Daoy (cell line): ENCODE measurements at regions not wholly inside any gene's neighbourhood (a gene's known extent, or its start where the extent isn't known, plus 50 kb on each side); places are given as distances from the start of the nearest gene placed in this dataset.
A peak's percentile ranks its signal among the peaks of the same experiment; 100 is the strongest.
"Not testable (repeated sequence)": the region's sequence is repeated elsewhere in the genome, so short reads cannot be mapped to it uniquely, and the experiment has no call there.

Experiments
- DNase-seq: peaks from one replicate; pipeline ENCODE4 v3.0.0-alpha.2; 2015; ENCODE audit warnings: low read depth

- no peak for DNase-seq
Measured at GRCh38 chrX:40853004-40853815, 117.9 kb upstream of the MED14 start.

- DNase-seq, result no peak
Measured at GRCh38 chrX:40853816-40854123, 118.4 kb upstream of the MED14 start.

- no peak for DNase-seq
Measured at GRCh38 chrX:40854242-40854641, 118.9 kb upstream of the MED14 start.

- no peak for DNase-seq
Measured at GRCh38 chrX:40855411-40855810, 120.1 kb upstream of the MED14 start.

GRCh38 chrX:40855932-40856515 is 120.7 kb upstream of the MED14 start:
- DNase-seq, result no peak

- DNase-seq, result not testable (repeated sequence)
Measured at GRCh38 chrX:40861952-40862554, 126.7 kb upstream of the MED14 start.

GRCh38 chrX:40863260-40863659 is 127.9 kb upstream of the MED14 start:
- not testable (repeated sequence) for DNase-seq

- DNase-seq, result no peak
Measured at GRCh38 chrX:40863671-40864070, 128.3 kb upstream of the MED14 start.

GRCh38 chrX:40864972-40865371 is 129.6 kb upstream of the MED14 start:
- DNase-seq, result no peak

GRCh38 chrX:40866893-40867292 is 131.6 kb upstream of the MED14 start:
- no peak for DNase-seq

- peak; percentile 62 for DNase-seq
Measured at GRCh38 chrX:40867352-40867751, 132.0 kb upstream of the MED14 start.

- DNase-seq, result no peak
Measured at GRCh38 chrX:40868868-40869267, 133.5 kb upstream of the MED14 start.

- not testable (repeated sequence) for DNase-seq
Measured at GRCh38 chrX:40870982-40871381, 135.6 kb upstream of the MED14 start.

- peak; percentile 10 for DNase-seq
Measured at GRCh38 chrX:40871385-40872082, 136.2 kb upstream of the MED14 start.

GRCh38 chrX:40872351-40872750 is 137.0 kb upstream of the MED14 start:
- DNase-seq, result no peak

- DNase-seq, result no peak
Measured at GRCh38 chrX:40875476-40875875, 140.1 kb upstream of the MED14 start.

GRCh38 chrX:40877887-40878286 is 142.5 kb upstream of the MED14 start:
- no peak for DNase-seq

- DNase-seq, result no peak
Measured at GRCh38 chrX:40878766-40879165, 143.4 kb upstream of the MED14 start.

- not testable (repeated sequence) for DNase-seq
Measured at GRCh38 chrX:40879172-40879571, 143.8 kb upstream of the MED14 start.

GRCh38 chrX:40880712-40881111 is 145.4 kb upstream of the MED14 start:
- no peak for DNase-seq

GRCh38 chrX:40883021-40883619 is 147.8 kb upstream of the MED14 start:
- DNase-seq, result no peak

GRCh38 chrX:40885989-40886388 is 150.6 kb upstream of the MED14 start:
- no peak for DNase-seq
